NCI-H460 (cell line): ENCODE measurements at regions not wholly inside any gene's neighbourhood (a gene's known extent, or its start where the extent isn't known, plus 50 kb on each side); places are given as distances from the start of the nearest gene placed in this dataset.

Source experiments
- DNase-seq: peaks from one replicate; pipeline ENCODE4 v3.0.0-alpha.2; 2016; ENCODE audit warnings: low read depth; ENCODE audit errors: extremely low read depth
- small RNA-seq, 2 experiments: library from RNA; depleted of rRNA; stranded (forward); fragments of <200 nt; gene quantifications; one replicate each; pipeline ENCODE3, GENCODE V24; 2014

DNA sequence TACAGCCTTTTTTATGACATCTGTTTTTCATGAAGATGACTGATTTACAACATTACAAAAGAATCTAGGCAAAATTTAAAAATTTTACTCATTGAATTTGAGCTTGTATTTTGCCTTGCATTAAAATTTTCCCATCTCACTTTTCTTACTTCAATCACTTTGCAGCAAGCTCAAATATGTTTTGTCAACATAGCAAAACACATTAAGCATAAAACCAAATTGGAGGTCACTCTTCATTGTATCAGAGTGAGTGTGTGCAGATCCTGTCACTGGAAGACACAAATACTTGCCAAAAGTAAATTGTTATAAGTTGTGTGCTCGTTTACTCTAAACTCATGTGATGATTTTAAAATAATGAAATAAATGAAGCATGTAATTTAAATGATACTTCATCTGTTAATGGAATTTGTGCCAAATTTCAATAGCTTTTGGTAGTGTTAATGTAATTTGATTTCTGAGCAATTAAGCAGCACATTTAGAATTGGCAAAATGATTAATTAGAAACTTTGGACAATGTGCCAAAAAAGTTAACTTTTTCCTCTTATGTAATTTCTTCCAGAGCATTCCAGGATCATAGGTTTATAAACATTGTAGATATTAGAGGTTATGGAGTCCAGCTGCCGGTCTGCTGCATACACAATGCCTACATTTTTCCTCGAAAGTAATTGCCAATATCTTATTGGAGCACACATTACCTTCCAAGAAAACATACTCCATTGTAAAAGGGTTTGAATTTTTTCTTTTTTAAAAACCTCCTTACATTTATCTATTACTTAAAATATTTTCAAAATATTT, 1078.2 kb upstream of the LRRTM3 start:
- DNase-seq, result no peak

GRCh38 chr10:65858841-65859240, 1067.0 kb upstream of the LRRTM3 start:
- no peak for DNase-seq

DNA sequence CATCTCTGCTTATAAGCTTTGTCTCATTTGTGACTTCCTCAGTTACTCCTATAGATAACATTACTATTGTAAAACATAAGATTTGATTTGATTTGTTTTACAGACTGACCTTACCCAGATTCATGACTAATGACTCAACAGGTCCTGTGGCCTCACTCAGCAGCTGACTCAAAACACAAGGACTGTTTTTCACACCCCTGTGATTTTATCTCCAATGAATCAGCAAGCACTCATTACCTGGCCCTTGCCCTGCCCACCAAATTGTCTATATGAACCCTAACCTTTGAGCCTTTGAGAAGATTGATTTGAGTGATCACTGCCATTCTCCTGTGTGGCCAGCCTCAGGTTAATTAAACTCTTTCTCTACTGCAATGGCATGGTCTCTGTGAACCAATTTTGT, 1064.6 kb upstream of the LRRTM3 start:
- DNase-seq, result peak; percentile 11

Small RNA genes lying in the stretch of these regions (small RNA-seq; reads per million reads assigned to genes)
- gene CYP2C61P, result 0 reads per million in 2 experiments
